SK-N-SH treated with all-trans-retinoic acid at 6 μM for 48 hours (cell line): ENCODE measurements at regions not wholly inside any gene's neighbourhood (a gene's known extent, or its start where the extent isn't known, plus 50 kb on each side); places are given as distances from the start of the nearest gene placed in this dataset.

ENCODE experiments used
- ATAC-seq: fragments of 200-7000 bp; cut with Tn5 transposase; 3 replicates; pipeline ENCODE4 v1.9.1; 2020; ENCODE audit warnings: mild to moderate bottlenecking, moderate library complexity
- BACH2 ChIP-seq: fragments of 250-450 bp; sonication (Bioruptor Pico); IDR thresholded peaks from 2 replicates; pipeline ENCODE4 v1.9.0; 2021; ENCODE audit warnings: mild to moderate bottlenecking, borderline replicate concordance
- CSDC2 ChIP-seq: fragments of 250-450 bp; sonication (Bioruptor Pico); IDR thresholded peaks from 2 replicates; pipeline ENCODE4 v1.5.0; 2020; ENCODE audit warnings: mild to moderate bottlenecking, moderate library complexity
- ESRRG ChIP-seq: fragments of 250-450 bp; sonication (Bioruptor Pico); IDR thresholded peaks from 2 replicates; pipeline ENCODE4 v1.6.1; 2021; ENCODE audit warnings: mild to moderate bottlenecking
- GLIS3 ChIP-seq: fragments of 250-450 bp; sonication (Bioruptor Pico); IDR thresholded peaks from 2 replicates; pipeline ENCODE4 v1.5.0; 2020; ENCODE audit warnings: mild to moderate bottlenecking, moderate library complexity
- ISL1 ChIP-seq: fragments of 250-450 bp; sonication (Bioruptor Pico); IDR thresholded peaks from 2 replicates; pipeline ENCODE4 v2.1.2; 2022; ENCODE audit warnings: mild to moderate bottlenecking, moderate library complexity
- OSR1 ChIP-seq: fragments of 250-450 bp; sonication (Bioruptor Pico); IDR thresholded peaks from 2 replicates; pipeline ENCODE4 v1.8.0; 2022; ENCODE audit warnings: moderate library complexity, mild to moderate bottlenecking, inconsistent platforms
- POU6F1 ChIP-seq: fragments of 250-450 bp; sonication (Bioruptor Pico); IDR thresholded peaks from 2 replicates; pipeline ENCODE4 v1.8.0; 2021; ENCODE audit warnings: low read depth, mild to moderate bottlenecking, moderate library complexity, borderline replicate concordance
- PPARA ChIP-seq: fragments of 250-450 bp; sonication (Bioruptor Pico); IDR thresholded peaks from 2 replicates; pipeline ENCODE4 v1.5.0; 2020; ENCODE audit warnings: mild to moderate bottlenecking, borderline replicate concordance
- RARB ChIP-seq: fragments of 250-450 bp; sonication (Bioruptor Pico); IDR thresholded peaks from 2 replicates; pipeline ENCODE4 v1.8.0; 2021; ENCODE audit warnings: mild to moderate bottlenecking, moderate library complexity
- SNAI2 ChIP-seq: fragments of 250-450 bp; sonication (Bioruptor Pico); IDR thresholded peaks from 2 replicates; pipeline ENCODE4 v1.5.0; 2020; ENCODE audit warnings: mild to moderate bottlenecking, moderate library complexity
- TCF4 ChIP-seq: fragments of 250-450 bp; sonication (Bioruptor Pico); IDR thresholded peaks from 2 replicates; pipeline ENCODE4 v1.8.0; 2021; ENCODE audit warnings: mild to moderate bottlenecking, moderate library complexity, borderline replicate concordance
- TOX ChIP-seq: fragments of 250-450 bp; sonication (Bioruptor Pico); IDR thresholded peaks from 2 replicates; pipeline ENCODE4 v1.8.0; 2021; ENCODE audit warnings: mild to moderate bottlenecking, moderate library complexity, borderline replicate concordance
- ZFP3 ChIP-seq: fragments of 250-450 bp; sonication (Bioruptor Pico); IDR thresholded peaks from 2 replicates; pipeline ENCODE4 v1.5.0; 2020; ENCODE audit warnings: mild to moderate bottlenecking, moderate library complexity
- ZFP30 ChIP-seq: fragments of 450-650 bp; formaldehyde crosslinking; IDR thresholded peaks from 2 replicates; pipeline ENCODE4 v1.5.0; 2022; ENCODE audit warnings: mild to moderate bottlenecking, moderate library complexity
- ZNF565 ChIP-seq: fragments of 450-650 bp; formaldehyde crosslinking; conservative IDR thresholded peaks from 2 replicates; pipeline ENCODE4 v1.5.0; 2020; ENCODE audit warnings: low read depth, mild to moderate bottlenecking, moderate library complexity
- ZNF70 ChIP-seq: fragments of 450-650 bp; formaldehyde crosslinking; IDR thresholded peaks from 2 replicates; pipeline ENCODE4 v1.5.0; 2020; ENCODE audit warnings: mild to moderate bottlenecking, moderate library complexity
- ZNF8 ChIP-seq: fragments of 450-650 bp; formaldehyde crosslinking; IDR thresholded peaks from 2 replicates; pipeline ENCODE4 v1.5.0; 2020; ENCODE audit warnings: mild to moderate bottlenecking, moderate library complexity
- TF ChIP-seq, protein P1 (sequence below): fragments of 250-450 bp; sonication (Bioruptor Pico); IDR thresholded peaks from 2 replicates; pipeline ENCODE4 v1.5.0; 2020; ENCODE audit warnings: mild to moderate bottlenecking, moderate library complexity
- TF ChIP-seq, protein P2 (sequence below): fragments of 250-450 bp; sonication (Bioruptor Pico); IDR thresholded peaks from 2 replicates; pipeline ENCODE4 v1.8.0; 2020; ENCODE audit warnings: mild to moderate bottlenecking, moderate library complexity, borderline replicate concordance
- TF ChIP-seq, protein P3 (sequence below): fragments of 250-450 bp; sonication (Bioruptor Pico); IDR thresholded peaks from 2 replicates; pipeline ENCODE4 v1.5.1; 2020; ENCODE audit warnings: low read depth, mild to moderate bottlenecking, moderate library complexity

DNA sequence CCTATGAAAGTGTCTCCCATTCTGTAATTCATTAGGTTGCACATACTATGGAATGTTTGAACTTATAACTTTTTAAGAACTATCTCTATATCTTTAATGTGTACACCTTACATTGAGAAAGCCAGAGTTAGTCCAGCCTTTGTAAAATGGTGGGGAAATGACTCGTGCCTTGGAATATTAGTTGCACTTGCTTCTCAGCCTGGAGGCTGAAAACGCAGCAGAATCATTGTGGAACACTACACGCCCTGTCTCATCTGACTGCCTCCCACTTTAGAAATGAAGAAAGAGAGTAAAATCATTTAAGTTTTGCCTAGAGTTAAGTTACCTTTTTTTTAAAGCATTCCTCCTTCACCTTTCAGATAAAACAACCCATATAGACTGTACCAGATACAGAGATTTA is 90.7 kb upstream of the WSB1 start:
- ATAC-seq, result no peak
- TF ChIP-seq ZNF70 (CRISPR knock-in tag), result no peak
- no peak for TF ChIP-seq BACH2 (CRISPR knock-in tag)
- no peak for TF ChIP-seq ZNF8 (CRISPR knock-in tag)
- TF ChIP-seq TOX (CRISPR knock-in tag), result no peak
- no peak for TF ChIP-seq POU6F1
- TF ChIP-seq ISL1 (CRISPR knock-in tag), result no peak
- TF ChIP-seq PPARA, result no peak
- TF ChIP-seq, protein P1, sequence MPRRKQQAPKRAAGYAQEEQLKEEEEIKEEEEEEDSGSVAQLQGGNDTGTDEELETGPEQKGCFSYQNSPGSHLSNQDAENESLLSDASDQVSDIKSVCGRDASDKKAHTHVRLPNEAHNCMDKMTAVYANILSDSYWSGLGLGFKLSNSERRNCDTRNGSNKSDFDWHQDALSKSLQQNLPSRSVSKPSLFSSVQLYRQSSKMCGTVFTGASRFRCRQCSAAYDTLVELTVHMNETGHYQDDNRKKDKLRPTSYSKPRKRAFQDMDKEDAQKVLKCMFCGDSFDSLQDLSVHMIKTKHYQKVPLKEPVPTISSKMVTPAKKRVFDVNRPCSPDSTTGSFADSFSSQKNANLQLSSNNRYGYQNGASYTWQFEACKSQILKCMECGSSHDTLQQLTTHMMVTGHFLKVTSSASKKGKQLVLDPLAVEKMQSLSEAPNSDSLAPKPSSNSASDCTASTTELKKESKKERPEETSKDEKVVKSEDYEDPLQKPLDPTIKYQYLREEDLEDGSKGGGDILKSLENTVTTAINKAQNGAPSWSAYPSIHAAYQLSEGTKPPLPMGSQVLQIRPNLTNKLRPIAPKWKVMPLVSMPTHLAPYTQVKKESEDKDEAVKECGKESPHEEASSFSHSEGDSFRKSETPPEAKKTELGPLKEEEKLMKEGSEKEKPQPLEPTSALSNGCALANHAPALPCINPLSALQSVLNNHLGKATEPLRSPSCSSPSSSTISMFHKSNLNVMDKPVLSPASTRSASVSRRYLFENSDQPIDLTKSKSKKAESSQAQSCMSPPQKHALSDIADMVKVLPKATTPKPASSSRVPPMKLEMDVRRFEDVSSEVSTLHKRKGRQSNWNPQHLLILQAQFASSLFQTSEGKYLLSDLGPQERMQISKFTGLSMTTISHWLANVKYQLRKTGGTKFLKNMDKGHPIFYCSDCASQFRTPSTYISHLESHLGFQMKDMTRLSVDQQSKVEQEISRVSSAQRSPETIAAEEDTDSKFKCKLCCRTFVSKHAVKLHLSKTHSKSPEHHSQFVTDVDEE (CRISPR knock-in tag), result no peak
- TF ChIP-seq RARB (CRISPR knock-in tag), result no peak
- no peak for TF ChIP-seq ZNF565 (CRISPR knock-in tag)

DNA sequence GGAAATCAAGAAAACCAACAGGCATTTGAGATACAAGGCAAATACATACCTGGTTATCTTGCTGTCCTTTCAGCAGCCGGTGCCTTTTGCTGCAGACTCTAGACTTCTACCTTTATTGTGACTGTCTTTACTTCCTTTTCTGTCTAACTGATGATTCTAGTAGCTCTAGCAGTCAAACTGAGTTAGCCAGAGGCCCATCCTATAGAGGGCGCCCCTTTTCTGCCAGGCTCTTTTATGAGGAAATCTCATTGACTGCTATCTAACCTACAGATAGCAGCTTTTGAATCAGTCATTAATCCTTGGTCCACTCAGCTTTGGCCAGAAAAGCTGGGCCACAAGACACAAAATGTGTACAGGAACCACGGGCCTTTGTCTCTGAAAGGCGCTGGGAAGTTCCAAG is 87.5 kb upstream of the WSB1 start:
- TF ChIP-seq ESRRG (CRISPR knock-in tag) (no peak), POU6F1 (no peak), ZNF8 (CRISPR knock-in tag) (no peak), ISL1 (CRISPR knock-in tag) (no peak), ZFP3 (CRISPR knock-in tag) (no peak), GLIS3 (CRISPR knock-in tag) (no peak), BACH2 (CRISPR knock-in tag) (no peak), CSDC2 (CRISPR knock-in tag) (no peak), TCF4 (CRISPR knock-in tag) (no peak), ZFP30 (no peak), TOX (CRISPR knock-in tag) (no peak), PPARA (no peak), SNAI2 (CRISPR knock-in tag) (no peak), RARB (CRISPR knock-in tag) (no peak), OSR1 (no peak)
- TF ChIP-seq, protein P2, sequence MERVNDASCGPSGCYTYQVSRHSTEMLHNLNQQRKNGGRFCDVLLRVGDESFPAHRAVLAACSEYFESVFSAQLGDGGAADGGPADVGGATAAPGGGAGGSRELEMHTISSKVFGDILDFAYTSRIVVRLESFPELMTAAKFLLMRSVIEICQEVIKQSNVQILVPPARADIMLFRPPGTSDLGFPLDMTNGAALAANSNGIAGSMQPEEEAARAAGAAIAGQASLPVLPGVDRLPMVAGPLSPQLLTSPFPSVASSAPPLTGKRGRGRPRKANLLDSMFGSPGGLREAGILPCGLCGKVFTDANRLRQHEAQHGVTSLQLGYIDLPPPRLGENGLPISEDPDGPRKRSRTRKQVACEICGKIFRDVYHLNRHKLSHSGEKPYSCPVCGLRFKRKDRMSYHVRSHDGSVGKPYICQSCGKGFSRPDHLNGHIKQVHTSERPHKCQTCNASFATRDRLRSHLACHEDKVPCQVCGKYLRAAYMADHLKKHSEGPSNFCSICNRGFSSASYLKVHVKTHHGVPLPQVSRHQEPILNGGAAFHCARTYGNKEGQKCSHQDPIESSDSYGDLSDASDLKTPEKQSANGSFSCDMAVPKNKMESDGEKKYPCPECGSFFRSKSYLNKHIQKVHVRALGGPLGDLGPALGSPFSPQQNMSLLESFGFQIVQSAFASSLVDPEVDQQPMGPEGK (CRISPR knock-in tag), result no peak
- TF ChIP-seq, protein P1 (CRISPR knock-in tag), result no peak
- TF ChIP-seq, protein P3, sequence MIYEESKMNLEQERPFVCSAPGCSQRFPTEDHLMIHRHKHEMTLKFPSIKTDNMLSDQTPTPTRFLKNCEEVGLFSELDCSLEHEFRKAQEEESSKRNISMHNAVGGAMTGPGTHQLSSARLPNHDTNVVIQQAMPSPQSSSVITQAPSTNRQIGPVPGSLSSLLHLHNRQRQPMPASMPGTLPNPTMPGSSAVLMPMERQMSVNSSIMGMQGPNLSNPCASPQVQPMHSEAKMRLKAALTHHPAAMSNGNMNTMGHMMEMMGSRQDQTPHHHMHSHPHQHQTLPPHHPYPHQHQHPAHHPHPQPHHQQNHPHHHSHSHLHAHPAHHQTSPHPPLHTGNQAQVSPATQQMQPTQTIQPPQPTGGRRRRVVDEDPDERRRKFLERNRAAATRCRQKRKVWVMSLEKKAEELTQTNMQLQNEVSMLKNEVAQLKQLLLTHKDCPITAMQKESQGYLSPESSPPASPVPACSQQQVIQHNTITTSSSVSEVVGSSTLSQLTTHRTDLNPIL (CRISPR knock-in tag), result no peak
- peak; percentile 47 for ATAC-seq
